Fibroblast of lung (primary cell): ENCODE measurements at regions not wholly inside any gene's neighbourhood (a gene's known extent, or its start where the extent isn't known, plus 50 kb on each side); places are given as distances from the start of the nearest gene placed in this dataset.
"Not testable (repeated sequence)": the region's sequence is repeated elsewhere in the genome, so short reads cannot be mapped to it uniquely, and the experiment has no call there.

Experiments used
- EZH2 ChIP-seq: IDR thresholded peaks from 2 replicates; pipeline ENCODE4 v1.5.1; 2012; ENCODE audit warnings: low read length, control low read depth, mild to moderate bottlenecking; ENCODE audit errors: missing control alignments
- TF ChIP-seq, protein P1 (sequence below), 2 donors: IDR thresholded peaks in 1 of 2; conservative IDR thresholded peaks in 1 of 2; 1 replicate in 1 of 2; 2 replicates in 1 of 2; pipeline ENCODE4 v1.5.1; 2011 to 2012; ENCODE audit warnings: low read length in 2 of 2, control low read depth in 1 of 2, inconsistent platforms in 1 of 2, low read depth in 1 of 2, mild to moderate bottlenecking in 1 of 2

DNA sequence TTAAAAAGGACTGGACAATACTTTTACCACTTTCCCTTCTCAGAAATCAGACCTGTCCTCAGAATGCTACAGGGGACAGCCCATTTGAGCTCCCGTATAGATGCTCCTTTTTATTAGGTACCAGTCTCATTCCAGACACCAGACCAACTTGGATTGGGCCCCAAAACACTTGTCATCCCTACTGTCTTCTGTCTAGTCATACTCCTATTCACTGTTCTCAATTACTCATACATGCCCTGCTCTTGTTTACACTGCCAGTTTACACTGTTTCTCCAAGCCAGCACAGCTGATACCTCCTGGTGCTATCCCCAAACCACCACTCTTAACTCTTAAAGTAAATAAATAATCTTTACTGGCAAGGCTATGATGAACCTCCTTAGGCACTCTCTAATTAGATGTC is 1026.4 kb upstream of the PCDH10 start:
- TF ChIP-seq, protein P1, sequence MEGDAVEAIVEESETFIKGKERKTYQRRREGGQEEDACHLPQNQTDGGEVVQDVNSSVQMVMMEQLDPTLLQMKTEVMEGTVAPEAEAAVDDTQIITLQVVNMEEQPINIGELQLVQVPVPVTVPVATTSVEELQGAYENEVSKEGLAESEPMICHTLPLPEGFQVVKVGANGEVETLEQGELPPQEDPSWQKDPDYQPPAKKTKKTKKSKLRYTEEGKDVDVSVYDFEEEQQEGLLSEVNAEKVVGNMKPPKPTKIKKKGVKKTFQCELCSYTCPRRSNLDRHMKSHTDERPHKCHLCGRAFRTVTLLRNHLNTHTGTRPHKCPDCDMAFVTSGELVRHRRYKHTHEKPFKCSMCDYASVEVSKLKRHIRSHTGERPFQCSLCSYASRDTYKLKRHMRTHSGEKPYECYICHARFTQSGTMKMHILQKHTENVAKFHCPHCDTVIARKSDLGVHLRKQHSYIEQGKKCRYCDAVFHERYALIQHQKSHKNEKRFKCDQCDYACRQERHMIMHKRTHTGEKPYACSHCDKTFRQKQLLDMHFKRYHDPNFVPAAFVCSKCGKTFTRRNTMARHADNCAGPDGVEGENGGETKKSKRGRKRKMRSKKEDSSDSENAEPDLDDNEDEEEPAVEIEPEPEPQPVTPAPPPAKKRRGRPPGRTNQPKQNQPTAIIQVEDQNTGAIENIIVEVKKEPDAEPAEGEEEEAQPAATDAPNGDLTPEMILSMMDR (conservative IDR thresholded peaks at IDR 0.05 in 1 of 2, IDR thresholded peaks at IDR 0.05 in 1 of 2; ENCODE audit: low read depth in 1 of 2, low read length in 2 of 2) = not testable (repeated sequence)
- TF ChIP-seq EZH2 = not testable (repeated sequence)
